CD4-positive, alpha-beta T cell treated with Interleukin-21 for 1 hour (primary cell): ENCODE measurements at regions not wholly inside any gene's neighbourhood (a gene's known extent, or its start where the extent isn't known, plus 50 kb on each side); places are given as distances from the start of the nearest gene placed in this dataset.

Source experiments
- DNase-seq: peaks from one replicate; pipeline ENCODE4 v3.0.0-alpha.2; 2020

GRCh38 chr10:36621346-36621745 lies 504.1 kb upstream of the ANKRD30A start:
- no peak for DNase-seq

GRCh38 chr10:36612436-36612835 lies 513.0 kb upstream of the ANKRD30A start:
- no peak for DNase-seq

GRCh38 chr10:36608866-36609265 lies 516.5 kb upstream of the ANKRD30A start:
- DNase-seq = no peak

- DNase-seq = no peak
Observed at GRCh38 chr10:36608251-36608650, 517.1 kb upstream of the ANKRD30A start.

GRCh38 chr10:36606234-36606839 lies 519.1 kb upstream of the ANKRD30A start:
- DNase-seq = no peak

- no peak for DNase-seq
Observed at GRCh38 chr10:36604316-36604715, 521.1 kb upstream of the ANKRD30A start.

GRCh38 chr10:36603688-36604087 lies 521.7 kb upstream of the ANKRD30A start:
- DNase-seq = no peak

- DNase-seq = no peak
Observed at GRCh38 chr10:36602374-36602773, 523.0 kb upstream of the ANKRD30A start.

- no peak for DNase-seq
Observed at GRCh38 chr10:36597756-36598320, 527.6 kb upstream of the ANKRD30A start.

- DNase-seq = no peak
Observed at GRCh38 chr10:36592964-36593363, 532.4 kb upstream of the ANKRD30A start.

GRCh38 chr10:36591436-36591835 lies 534.0 kb upstream of the ANKRD30A start:
- no peak for DNase-seq

- DNase-seq = no peak
Observed at GRCh38 chr10:36583690-36584089, 541.7 kb upstream of the ANKRD30A start.

GRCh38 chr10:36581237-36581636 lies 544.2 kb upstream of the ANKRD30A start:
- DNase-seq = no peak

GRCh38 chr10:36578306-36578705 lies 547.1 kb upstream of the ANKRD30A start:
- no peak for DNase-seq

GRCh38 chr10:36577126-36577525 lies 548.3 kb upstream of the ANKRD30A start:
- DNase-seq = no peak

GRCh38 chr10:36574207-36574606 lies 551.2 kb upstream of the ANKRD30A start:
- no peak for DNase-seq

GRCh38 chr10:36573246-36573645 lies 552.2 kb upstream of the ANKRD30A start:
- DNase-seq = no peak

- no peak for DNase-seq
Observed at GRCh38 chr10:36564433-36564832, 561.0 kb upstream of the ANKRD30A start.

GRCh38 chr10:36559412-36560400 lies 565.7 kb upstream of the ANKRD30A start:
- DNase-seq = no peak

- DNase-seq = no peak
Observed at GRCh38 chr10:36556468-36556867, 568.9 kb upstream of the ANKRD30A start.

- DNase-seq = no peak
Observed at GRCh38 chr10:36555036-36555435, 570.4 kb upstream of the ANKRD30A start.

- no peak for DNase-seq
Observed at GRCh38 chr10:36547965-36548364, 577.4 kb upstream of the ANKRD30A start.

- DNase-seq = no peak
Observed at GRCh38 chr10:36542493-36542892, 582.9 kb upstream of the ANKRD30A start.

- no peak for DNase-seq
Observed at GRCh38 chr10:36540611-36541010, 584.8 kb upstream of the ANKRD30A start.
